Gastroesophageal sphincter (tissue), 3 donors: ENCODE measurements at regions not wholly inside any gene's neighbourhood (a gene's known extent, or its start where the extent isn't known, plus 50 kb on each side); places are given as distances from the start of the nearest gene placed in this dataset.

Source experiments
- POLR2AphosphoS5 ChIP-seq: sonication (generic); formaldehyde crosslinking; IDR thresholded peaks from one replicate; pipeline ENCODE4 v1.6.1; 2017; ENCODE audit warnings: antibody characterized with exemption
- TF ChIP-seq, protein P1 (sequence below), 4 experiments: fragments of 200-600 bp in 2 of 4; fragments of 450-650 bp in 2 of 4; sonication (generic) in 1 of 4; IDR thresholded peaks; one replicate each; pipeline ENCODE4 v1.5.1; 2017 to 2019; ENCODE audit warnings: antibody characterized with exemption in 4 of 4, mild to moderate bottlenecking in 2 of 4, moderate library complexity in 2 of 4

- TF ChIP-seq POLR2AphosphoS5, result peak; percentile 61
- TF ChIP-seq, protein P1, sequence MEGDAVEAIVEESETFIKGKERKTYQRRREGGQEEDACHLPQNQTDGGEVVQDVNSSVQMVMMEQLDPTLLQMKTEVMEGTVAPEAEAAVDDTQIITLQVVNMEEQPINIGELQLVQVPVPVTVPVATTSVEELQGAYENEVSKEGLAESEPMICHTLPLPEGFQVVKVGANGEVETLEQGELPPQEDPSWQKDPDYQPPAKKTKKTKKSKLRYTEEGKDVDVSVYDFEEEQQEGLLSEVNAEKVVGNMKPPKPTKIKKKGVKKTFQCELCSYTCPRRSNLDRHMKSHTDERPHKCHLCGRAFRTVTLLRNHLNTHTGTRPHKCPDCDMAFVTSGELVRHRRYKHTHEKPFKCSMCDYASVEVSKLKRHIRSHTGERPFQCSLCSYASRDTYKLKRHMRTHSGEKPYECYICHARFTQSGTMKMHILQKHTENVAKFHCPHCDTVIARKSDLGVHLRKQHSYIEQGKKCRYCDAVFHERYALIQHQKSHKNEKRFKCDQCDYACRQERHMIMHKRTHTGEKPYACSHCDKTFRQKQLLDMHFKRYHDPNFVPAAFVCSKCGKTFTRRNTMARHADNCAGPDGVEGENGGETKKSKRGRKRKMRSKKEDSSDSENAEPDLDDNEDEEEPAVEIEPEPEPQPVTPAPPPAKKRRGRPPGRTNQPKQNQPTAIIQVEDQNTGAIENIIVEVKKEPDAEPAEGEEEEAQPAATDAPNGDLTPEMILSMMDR (IDR thresholded peaks at IDR 0.05), result no peak
Observed at GRCh38 chr3:169026543-169027182, 636.8 kb downstream of the MECOM start.
